IMR-90 (cell line): ENCODE measurements at regions not wholly inside any gene's neighbourhood (a gene's known extent, or its start where the extent isn't known, plus 50 kb on each side); places are given as distances from the start of the nearest gene placed in this dataset.

Experiments
- ATAC-seq: fragments of 200-7000 bp; cut with Tn5 transposase; 2 replicates; pipeline ENCODE4 v1.9.1; 2020; ENCODE audit warnings: low read depth, mild to moderate bottlenecking, moderate library complexity
- BruUV-seq: library from RNA; stranded (reverse); fragments of 400-500 nt; replicated peaks from 2 replicates; lab custom pipeline; 2021; lab: Mats Ljungman, UMichigan
- CTCF ChIA-PET: fragments of 300-600 bp; formaldehyde crosslinking; extraction: SDS; loops from one replicate; lab custom pipeline; 2021; ENCODE audit warnings: antibody characterized with exemption; lab: Yijun Ruan, JAX
- POLR2A ChIA-PET: fragments of 300-600 bp; sonication (Branson Sonifier 250); formaldehyde crosslinking; loops from one replicate; lab custom pipeline; 2022; ENCODE audit warnings: antibody characterized with exemption; ENCODE audit not compliant: unreplicated experiment; lab: Charles Lee
- DNase-seq: peaks from one replicate; pipeline ENCODE4 v3.0.0; 2013
- H2AFZ ChIP-seq: replicated peaks from 2 replicates; pipeline ENCODE3; 2013; ENCODE audit warnings: low read length, mild to moderate bottlenecking; ENCODE audit not compliant: poor library complexity
- H2AK5ac ChIP-seq: 2 replicates; pipeline ENCODE4 v1.6.1; 2013; ENCODE audit warnings: low read depth, low read length, inconsistent platforms
- H2AK9ac ChIP-seq: replicated peaks from 2 replicates; pipeline ENCODE3; 2013; ENCODE audit warnings: mild to moderate bottlenecking, low read depth, low read length, moderate library complexity; ENCODE audit not compliant: poor library complexity
- H2BK120ac ChIP-seq: 2 replicates; pipeline ENCODE4 v1.6.1; 2013; ENCODE audit warnings: low read depth, low read length, inconsistent platforms
- H2BK15ac ChIP-seq: 3 replicates; pipeline ENCODE4 v1.6.1; 2013; ENCODE audit warnings: low read depth, low read length, inconsistent platforms
- H2BK20ac ChIP-seq: 2 replicates; pipeline ENCODE4 v1.6.1; 2013; ENCODE audit warnings: low read depth, mild to moderate bottlenecking, inconsistent platforms, low read length, moderate library complexity
- H2BK5ac ChIP-seq: 2 replicates; pipeline ENCODE4 v1.6.1; 2013; ENCODE audit warnings: mild to moderate bottlenecking, low read depth, low read length, inconsistent platforms; ENCODE audit not compliant: poor library complexity, severe bottlenecking
- H3K14ac ChIP-seq: replicated peaks from 2 replicates; pipeline ENCODE4 v1.6.1; 2013; ENCODE audit warnings: low read depth, low read length, inconsistent platforms
- H3K18ac ChIP-seq: 2 replicates; pipeline ENCODE4 v1.6.1; 2013; ENCODE audit warnings: low read depth, low read length, control low read depth
- H3K23ac ChIP-seq: 2 replicates; pipeline ENCODE4 v1.6.1; 2013; ENCODE audit warnings: low read depth, low read length, inconsistent platforms
- H3K27ac ChIP-seq: 2 replicates; pipeline ENCODE4 v1.5.1; 2013; ENCODE audit warnings: mild to moderate bottlenecking, control low read depth, low read length; ENCODE audit not compliant: insufficient read depth
- H3K27me3 ChIP-seq: 2 replicates; pipeline ENCODE4 v1.6.1; 2013; ENCODE audit warnings: low read length; ENCODE audit not compliant: control insufficient read depth, insufficient read depth
- H3K36me3 ChIP-seq: 2 replicates; pipeline ENCODE4 v1.6.1; 2013; ENCODE audit warnings: low read length, mixed read lengths; ENCODE audit not compliant: control insufficient read depth, insufficient read depth
- H3K4ac ChIP-seq: 2 replicates; pipeline ENCODE4 v1.6.1; 2013; ENCODE audit warnings: low read depth, low read length, inconsistent platforms
- H3K4me1 ChIP-seq: 2 replicates; pipeline ENCODE4 v1.6.1; 2013; ENCODE audit warnings: low read length, mixed read lengths; ENCODE audit not compliant: control insufficient read depth, insufficient read depth
- H3K4me2 ChIP-seq: 2 replicates; pipeline ENCODE4 v1.6.1; 2013; ENCODE audit warnings: low read depth, mild to moderate bottlenecking, control low read depth, low read length, moderate library complexity
- H3K4me3 ChIP-seq: 2 replicates; pipeline ENCODE4 v1.5.1; 2013; ENCODE audit warnings: low read depth, mild to moderate bottlenecking, control low read depth, low read length, moderate library complexity; ENCODE audit not compliant: insufficient read depth
- H3K56ac ChIP-seq: 2 replicates; pipeline ENCODE4 v1.6.1; 2013; ENCODE audit warnings: low read length, inconsistent platforms; ENCODE audit not compliant: insufficient read depth; ENCODE audit errors: extremely low read depth
- H3K79me1 ChIP-seq, 2 experiments: 2 replicates each; pipeline ENCODE4 v1.6.1; 2013; ENCODE audit warnings: low read length in 2 of 2, inconsistent platforms in 1 of 2, low read depth in 1 of 2
- H3K9ac ChIP-seq: 2 replicates; pipeline ENCODE4 v1.6.1; 2013; ENCODE audit warnings: low read depth, low read length, control low read depth
- H3K9me1 ChIP-seq: 2 replicates; pipeline ENCODE4 v1.6.1; 2013; ENCODE audit warnings: low read length, inconsistent platforms; ENCODE audit not compliant: insufficient read depth
- H3K9me3 ChIP-seq: 2 replicates; pipeline ENCODE4 v1.6.1; 2013; ENCODE audit warnings: low read length; ENCODE audit not compliant: control insufficient read depth, insufficient read depth
- H4K20me1 ChIP-seq: 2 replicates; pipeline ENCODE4 v1.6.1; 2013; ENCODE audit warnings: low read length, inconsistent platforms; ENCODE audit not compliant: insufficient read depth
- H4K5ac ChIP-seq: 2 replicates; pipeline ENCODE4 v1.6.1; 2013; ENCODE audit warnings: mild to moderate bottlenecking, low read depth, low read length, control low read depth
- H4K8ac ChIP-seq, 2 experiments: 2 replicates each; pipeline ENCODE4 v1.6.1; 2013; ENCODE audit warnings: low read depth in 2 of 2, low read length in 2 of 2, control low read depth in 1 of 2, inconsistent platforms in 1 of 2
- H4K91ac ChIP-seq: 2 replicates; pipeline ENCODE4 v1.6.1; 2013; ENCODE audit warnings: low read depth, low read length, inconsistent platforms; ENCODE audit not compliant: insufficient read depth
- BHLHE40 ChIP-seq: fragments of 150-350 bp; IDR thresholded peaks from 2 replicates; pipeline ENCODE4 v1.6.1; 2016; ENCODE audit warnings: mild to moderate bottlenecking, low read depth, low read length
- CEBPB ChIP-seq: IDR thresholded peaks from 2 replicates; pipeline ENCODE4 v1.6.1; 2012; ENCODE audit warnings: low read depth, low read length, improper control_type of control experiment
- CHD1 ChIP-seq: IDR thresholded peaks from 2 replicates; pipeline ENCODE4 v1.6.1; 2012; ENCODE audit warnings: low read depth, low read length, improper control_type of control experiment
- FOS ChIP-seq: fragments of 150-350 bp; IDR thresholded peaks from 2 replicates; pipeline ENCODE4 v1.6.1; 2016; ENCODE audit warnings: low read depth, low read length
- MAFK ChIP-seq: IDR thresholded peaks from 2 replicates; pipeline ENCODE4 v1.6.1; 2012; ENCODE audit warnings: low read depth, low read length, improper control_type of control experiment
- MAZ ChIP-seq: IDR thresholded peaks from 2 replicates; pipeline ENCODE4 v1.6.1; 2012; ENCODE audit warnings: low read depth, mild to moderate bottlenecking, low read length, improper control_type of control experiment, moderate library complexity, borderline replicate concordance
- MXI1 ChIP-seq: IDR thresholded peaks from 2 replicates; pipeline ENCODE4 v1.6.1; 2012; ENCODE audit warnings: low read depth, mild to moderate bottlenecking, low read length, moderate library complexity, borderline replicate concordance
- NFE2L2 ChIP-seq: fragments of 150-350 bp; IDR thresholded peaks from 2 replicates; pipeline ENCODE4 v1.6.1; 2016; ENCODE audit warnings: low read depth, mild to moderate bottlenecking, low read length
- POLR2A ChIP-seq: IDR thresholded peaks from 2 replicates; pipeline ENCODE4 v1.6.1; 2012; ENCODE audit warnings: mild to moderate bottlenecking, low read depth, low read length
- RAD21 ChIP-seq: IDR thresholded peaks from 2 replicates; pipeline ENCODE4 v1.6.1; 2012; ENCODE audit warnings: low read length, improper control_type of control experiment
- RCOR1 ChIP-seq: IDR thresholded peaks from 2 replicates; pipeline ENCODE4 v1.6.1; 2012; ENCODE audit warnings: mild to moderate bottlenecking, low read length, improper control_type of control experiment; ENCODE audit not compliant: insufficient replicate concordance
- RFX5 ChIP-seq: IDR thresholded peaks from 2 replicates; pipeline ENCODE4 v1.8.0; 2012; ENCODE audit warnings: low read depth, mild to moderate bottlenecking, low read length, moderate library complexity
- SMC3 ChIP-seq: fragments of 150-350 bp; IDR thresholded peaks from 2 replicates; pipeline ENCODE4 v1.6.1; 2016; ENCODE audit warnings: low read depth, mild to moderate bottlenecking, antibody characterized with exemption, low read length, moderate library complexity
- WGBS, 2 experiments: methylation state at CpG; one replicate each; pipeline versions ENCODE4 v1.1.5 to v1.1.7; 2013; ENCODE audit warnings: missing lambda C conversion rate in 2 of 2; ENCODE audit not compliant: insufficient read length in 1 of 2; ENCODE audit errors: extremely low coverage in 2 of 2; 5-methylcytosine and 5-hydroxymethylcytosine counted together
- dilution Hi-C: fragments of 300-500 bp; cut with HindIII; formaldehyde crosslinking; loops from one replicate; pipeline ENCODE4 v1.14.3; 2018; ENCODE audit warnings: low sequenced_read_pairs; ENCODE audit not compliant: unreplicated experiment
- in situ Hi-C: fragments of 300-500 bp; cut with MboI; formaldehyde crosslinking; loops from 3 replicates; pipeline ENCODE4 v1.14.3; 2019; ENCODE audit warnings: low sequenced_read_pairs, inconsistent platforms, mixed read lengths
- intact Hi-C: fragments of 100-400 bp; cut with micrococcal nuclease; formaldehyde crosslinking; loops from 2 replicates; pipeline ENCODE4 v1.10.0; 2022
- TF ChIP-seq, protein P1 (sequence below): fragments of 150-350 bp; IDR thresholded peaks from 2 replicates; pipeline ENCODE4 v1.6.1; 2016; ENCODE audit warnings: low read depth, mild to moderate bottlenecking, low read length, moderate library complexity, borderline replicate concordance
- TF ChIP-seq, protein P2 (sequence below): conservative IDR thresholded peaks from 2 replicates; pipeline ENCODE4 v1.5.1; 2012; ENCODE audit warnings: mild to moderate bottlenecking, low read depth, low read length, improper control_type of control experiment
- TF ChIP-seq, protein P3 (sequence below): fragments of 150-350 bp; IDR thresholded peaks from 2 replicates; pipeline ENCODE4 v1.6.1; 2017; ENCODE audit warnings: mild to moderate bottlenecking, antibody characterized with exemption, low read length, low read depth

DNA sequence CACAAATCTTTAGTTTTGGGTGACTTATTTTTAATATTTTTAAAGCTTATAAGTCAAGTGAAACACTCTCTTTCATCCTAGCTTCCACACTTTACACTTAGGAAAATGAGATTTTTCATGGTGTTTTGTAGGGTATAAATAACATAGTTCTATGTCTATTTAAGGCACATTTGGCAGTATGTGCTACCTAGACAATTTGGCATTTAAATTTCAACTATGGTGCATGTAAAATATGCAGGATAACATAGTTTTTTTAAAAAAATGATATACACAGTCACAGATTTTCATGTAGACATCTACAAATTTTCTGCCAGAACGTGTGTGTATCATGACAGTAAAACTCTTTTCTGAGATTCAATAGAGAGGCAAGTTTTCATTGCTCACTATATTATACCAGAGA, 115.1 kb upstream of the MAP3K7 start:
- dilution Hi-C loops (no loop called here), in situ Hi-C loops (no loop called here), intact Hi-C loops (no loop called here)
- Histone ChIP-seq H3K79me1 (no peaks in the 10 kb centered on the region), H2AK9ac (no peak overlapping the region), H3K4me3 (no peak overlapping the region), H2BK20ac (no peak overlapping the region), H3K14ac (no peak overlapping the region), H2BK5ac (no peak overlapping the region), H3K23ac (no peak overlapping the region), H3K9ac (no peak overlapping the region), H3K18ac (no peak overlapping the region), H3K9me3 (no peaks in the 10 kb centered on the region), H3K27ac (no peak overlapping the region), H4K8ac (no peak overlapping the region), H3K9me1 (no peaks in the 10 kb centered on the region), H4K91ac (no peak overlapping the region), H3K27me3 (no peaks in the 10 kb centered on the region), H4K5ac (no peak overlapping the region), H3K56ac (no peak overlapping the region), H3K4ac (no peak overlapping the region), H3K4me2 (no peak overlapping the region), H2AFZ (no peak overlapping the region), H4K20me1 (no peaks in the 10 kb centered on the region), H2BK15ac (no peak overlapping the region), H3K4me1 (no peaks in the 10 kb centered on the region), H2AK5ac (no peak overlapping the region), H2BK120ac (no peak overlapping the region), H3K36me3 (no peaks in the 10 kb centered on the region)
- DNase-seq (no peak), ATAC-seq (no peak)
- CTCF ChIA-PET, result no interaction called here
- no CpG with 5 or more reads among the region's 1 CpG for WGBS, 2 experiments
- BruUV-seq, result no TSS peak
- POLR2A ChIA-PET, result no interaction called here
- TF ChIP-seq NFE2L2 (no peak), MAZ (no peak), CHD1 (no peak), CEBPB (no peak), RAD21 (no peak), POLR2A (no peak), MAFK (no peak), SMC3 (no peak), RCOR1 (no peak), MXI1 (no peak), RFX5 (no peak), BHLHE40 (no peak), FOS (no peak)
- TF ChIP-seq, protein P1, sequence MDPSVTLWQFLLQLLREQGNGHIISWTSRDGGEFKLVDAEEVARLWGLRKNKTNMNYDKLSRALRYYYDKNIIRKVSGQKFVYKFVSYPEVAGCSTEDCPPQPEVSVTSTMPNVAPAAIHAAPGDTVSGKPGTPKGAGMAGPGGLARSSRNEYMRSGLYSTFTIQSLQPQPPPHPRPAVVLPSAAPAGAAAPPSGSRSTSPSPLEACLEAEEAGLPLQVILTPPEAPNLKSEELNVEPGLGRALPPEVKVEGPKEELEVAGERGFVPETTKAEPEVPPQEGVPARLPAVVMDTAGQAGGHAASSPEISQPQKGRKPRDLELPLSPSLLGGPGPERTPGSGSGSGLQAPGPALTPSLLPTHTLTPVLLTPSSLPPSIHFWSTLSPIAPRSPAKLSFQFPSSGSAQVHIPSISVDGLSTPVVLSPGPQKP, result no peak
- TF ChIP-seq, protein P2, sequence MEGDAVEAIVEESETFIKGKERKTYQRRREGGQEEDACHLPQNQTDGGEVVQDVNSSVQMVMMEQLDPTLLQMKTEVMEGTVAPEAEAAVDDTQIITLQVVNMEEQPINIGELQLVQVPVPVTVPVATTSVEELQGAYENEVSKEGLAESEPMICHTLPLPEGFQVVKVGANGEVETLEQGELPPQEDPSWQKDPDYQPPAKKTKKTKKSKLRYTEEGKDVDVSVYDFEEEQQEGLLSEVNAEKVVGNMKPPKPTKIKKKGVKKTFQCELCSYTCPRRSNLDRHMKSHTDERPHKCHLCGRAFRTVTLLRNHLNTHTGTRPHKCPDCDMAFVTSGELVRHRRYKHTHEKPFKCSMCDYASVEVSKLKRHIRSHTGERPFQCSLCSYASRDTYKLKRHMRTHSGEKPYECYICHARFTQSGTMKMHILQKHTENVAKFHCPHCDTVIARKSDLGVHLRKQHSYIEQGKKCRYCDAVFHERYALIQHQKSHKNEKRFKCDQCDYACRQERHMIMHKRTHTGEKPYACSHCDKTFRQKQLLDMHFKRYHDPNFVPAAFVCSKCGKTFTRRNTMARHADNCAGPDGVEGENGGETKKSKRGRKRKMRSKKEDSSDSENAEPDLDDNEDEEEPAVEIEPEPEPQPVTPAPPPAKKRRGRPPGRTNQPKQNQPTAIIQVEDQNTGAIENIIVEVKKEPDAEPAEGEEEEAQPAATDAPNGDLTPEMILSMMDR, result no peak
- TF ChIP-seq, protein P3, sequence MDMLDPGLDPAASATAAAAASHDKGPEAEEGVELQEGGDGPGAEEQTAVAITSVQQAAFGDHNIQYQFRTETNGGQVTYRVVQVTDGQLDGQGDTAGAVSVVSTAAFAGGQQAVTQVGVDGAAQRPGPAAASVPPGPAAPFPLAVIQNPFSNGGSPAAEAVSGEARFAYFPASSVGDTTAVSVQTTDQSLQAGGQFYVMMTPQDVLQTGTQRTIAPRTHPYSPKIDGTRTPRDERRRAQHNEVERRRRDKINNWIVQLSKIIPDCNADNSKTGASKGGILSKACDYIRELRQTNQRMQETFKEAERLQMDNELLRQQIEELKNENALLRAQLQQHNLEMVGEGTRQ, result no peak
